ENCODE measurements at regions not wholly inside any gene's neighbourhood (a gene's known extent, or its start where the extent isn't known, plus 50 kb on each side); places are given as distances from the start of the nearest gene placed in this dataset.

DNA sequence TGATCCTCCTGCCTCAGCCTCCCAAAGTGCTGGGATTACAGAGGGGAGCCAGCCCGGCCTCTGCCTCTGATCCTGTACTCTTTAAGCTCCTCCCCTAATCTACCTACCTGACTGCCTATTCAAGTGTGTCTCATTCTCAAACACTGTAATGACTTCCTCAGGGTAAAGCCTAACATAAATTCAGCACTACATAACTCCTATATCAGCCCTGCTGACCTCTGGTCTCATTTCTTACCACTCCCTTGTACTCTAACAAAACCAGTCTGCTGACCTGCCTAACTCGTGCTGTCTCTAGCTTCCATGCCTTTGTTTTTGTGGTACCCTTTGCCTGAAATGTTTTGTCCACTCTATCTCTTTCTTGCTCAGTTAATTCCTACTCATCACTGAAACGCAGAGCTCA, 172.1 kb upstream of the IL12A start:
- no peak for TF ChIP-seq POLR2A (IDR thresholded peaks at IDR 0.05)
- TF ChIP-seq, protein P1, sequence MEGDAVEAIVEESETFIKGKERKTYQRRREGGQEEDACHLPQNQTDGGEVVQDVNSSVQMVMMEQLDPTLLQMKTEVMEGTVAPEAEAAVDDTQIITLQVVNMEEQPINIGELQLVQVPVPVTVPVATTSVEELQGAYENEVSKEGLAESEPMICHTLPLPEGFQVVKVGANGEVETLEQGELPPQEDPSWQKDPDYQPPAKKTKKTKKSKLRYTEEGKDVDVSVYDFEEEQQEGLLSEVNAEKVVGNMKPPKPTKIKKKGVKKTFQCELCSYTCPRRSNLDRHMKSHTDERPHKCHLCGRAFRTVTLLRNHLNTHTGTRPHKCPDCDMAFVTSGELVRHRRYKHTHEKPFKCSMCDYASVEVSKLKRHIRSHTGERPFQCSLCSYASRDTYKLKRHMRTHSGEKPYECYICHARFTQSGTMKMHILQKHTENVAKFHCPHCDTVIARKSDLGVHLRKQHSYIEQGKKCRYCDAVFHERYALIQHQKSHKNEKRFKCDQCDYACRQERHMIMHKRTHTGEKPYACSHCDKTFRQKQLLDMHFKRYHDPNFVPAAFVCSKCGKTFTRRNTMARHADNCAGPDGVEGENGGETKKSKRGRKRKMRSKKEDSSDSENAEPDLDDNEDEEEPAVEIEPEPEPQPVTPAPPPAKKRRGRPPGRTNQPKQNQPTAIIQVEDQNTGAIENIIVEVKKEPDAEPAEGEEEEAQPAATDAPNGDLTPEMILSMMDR (IDR thresholded peaks at IDR 0.05): no peak
